CD4-positive, alpha-beta T cell (primary cell): ENCODE measurements at regions not wholly inside any gene's neighbourhood (a gene's known extent, or its start where the extent isn't known, plus 50 kb on each side); places are given as distances from the start of the nearest gene placed in this dataset.

ENCODE experiments used
- ATAC-seq: fragments of 200-7000 bp; cut with Tn5 transposase; one replicate; pipeline ENCODE4 v1.10.0; 2022; ENCODE audit warnings: mild to moderate bottlenecking; ENCODE audit not compliant: poor library complexity
- CTCF ChIA-PET: fragments of 350-600 bp; sonication (Branson Sonifier 250); formaldehyde crosslinking; loops from one replicate; lab custom pipeline; 2021; ENCODE audit warnings: antibody characterized with exemption, inconsistent platforms; lab: Charles Lee
- POLR2A ChIA-PET: fragments of 350-600 bp; sonication (Branson Sonifier 250); formaldehyde crosslinking; loops from one replicate; lab custom pipeline; 2021; ENCODE audit warnings: antibody characterized with exemption, inconsistent platforms; lab: Charles Lee
- DNase-seq, 14 experiments: peaks; one replicate each; pipeline ENCODE4 v3.0.0-alpha.2; 2013 to 2020; ENCODE audit warnings: mixed read lengths in 2 of 14
- H3K27ac ChIP-seq, 2 donors: one replicate each; pipeline versions ENCODE4 v1.5.1 to v1.7.0; 2013; ENCODE audit warnings: low read length in 2 of 2, low read depth in 1 of 2, mild to moderate bottlenecking in 1 of 2
- H3K27me3 ChIP-seq, 2 experiments: 1 replicate in 1 of 2; 2 replicates in 1 of 2; pipeline versions ENCODE4 v1.6.1 to v1.7.0; 2013; ENCODE audit warnings: low read length in 2 of 2, control low read depth in 1 of 2, mild to moderate bottlenecking in 1 of 2, moderate library complexity in 1 of 2; ENCODE audit not compliant: insufficient read depth in 2 of 2, control insufficient read depth in 1 of 2
- H3K36me3 ChIP-seq: one replicate; pipeline ENCODE4 v1.6.1; 2013; ENCODE audit warnings: low read length, control low read depth; ENCODE audit not compliant: insufficient read depth
- H3K4me1 ChIP-seq: one replicate; pipeline ENCODE4 v1.6.1; 2013; ENCODE audit warnings: low read length, control low read depth; ENCODE audit not compliant: insufficient read depth
- H3K4me3 ChIP-seq: one replicate; pipeline ENCODE4 v1.5.1; 2013; ENCODE audit warnings: mild to moderate bottlenecking, low read length, moderate library complexity
- H3K9me3 ChIP-seq, 2 experiments: 1 replicate in 1 of 2; 2 replicates in 1 of 2; pipeline versions ENCODE4 v1.6.1 to v1.7.0; 2013; ENCODE audit warnings: low read length in 2 of 2, mild to moderate bottlenecking in 2 of 2, control low read depth in 1 of 2, moderate library complexity in 1 of 2; ENCODE audit not compliant: control insufficient read depth in 1 of 2, insufficient read depth in 1 of 2
- H3K27ac Mint-ChIP-seq: one replicate; pipeline ENCODE4 v1.8.0; 2020; ENCODE audit warnings: mixed read lengths
- H3K27me3 Mint-ChIP-seq: one replicate; pipeline ENCODE4 v1.8.0; 2021; ENCODE audit warnings: mixed read lengths
- H3K36me3 Mint-ChIP-seq: one replicate; pipeline ENCODE4 v1.8.0; 2021; ENCODE audit warnings: low read depth, mixed read lengths
- H3K4me1 Mint-ChIP-seq: one replicate; pipeline ENCODE4 v1.8.0; 2021; ENCODE audit warnings: low read depth, mixed read lengths
- H3K4me3 Mint-ChIP-seq: one replicate; pipeline ENCODE4 v1.8.0; 2020; ENCODE audit warnings: mild to moderate bottlenecking, mixed read lengths
- H3K9me3 Mint-ChIP-seq: one replicate; pipeline ENCODE4 v1.8.0; 2020; ENCODE audit warnings: mixed read lengths
- intact Hi-C, 2 experiments: fragments of 100-400 bp; cut with DNase I in 1 of 2; cut with micrococcal nuclease in 1 of 2; formaldehyde crosslinking; loops; one replicate each; pipeline versions ENCODE4 v1.15.1 to v1.9.0; 2023 to 2025; cut with DNase I, micrococcal nuclease
- TF ChIP-seq, protein P1 (sequence below): fragments of 200-600 bp; IDR thresholded peaks from one replicate; pipeline ENCODE4 v1.8.0; 2022; ENCODE audit warnings: antibody characterized with exemption, mild to moderate bottlenecking

DNA sequence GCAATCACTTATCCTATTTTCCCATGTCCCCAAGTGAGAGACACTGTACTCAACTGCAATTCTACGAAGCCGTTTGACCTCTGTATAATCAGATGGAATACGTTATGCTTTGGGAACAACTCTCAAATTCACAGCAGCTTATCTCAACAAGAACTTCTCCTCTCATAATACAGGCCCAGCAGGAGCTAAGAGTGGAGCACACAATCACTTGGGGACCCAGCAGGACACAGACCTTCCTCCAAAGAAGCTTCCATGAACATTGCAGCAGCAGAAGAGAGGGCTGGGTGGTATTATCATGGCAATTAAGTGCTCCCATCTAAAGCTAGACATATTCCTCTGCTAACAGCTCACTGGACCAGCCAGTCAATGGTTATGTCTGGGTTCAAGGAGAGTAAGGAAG, 428.3 kb upstream of the MIR17HG start:
- ChIA-PET POLR2A (no interaction called here), CTCF (no interaction called here)
- H3K36me3 ChIP-seq, result no peaks in the 10 kb centered on the region
- no peaks in the 10 kb centered on the region for H3K27me3 ChIP-seq
- no peaks in the 10 kb centered on the region for H3K4me1 ChIP-seq
- no peaks in the 10 kb centered on the region for H3K36me3 Mint-ChIP-seq
- no peaks in the 10 kb centered on the region for H3K27me3 Mint-ChIP-seq
- H3K27ac ChIP-seq, result no peak overlapping the region
- TF ChIP-seq, protein P1, sequence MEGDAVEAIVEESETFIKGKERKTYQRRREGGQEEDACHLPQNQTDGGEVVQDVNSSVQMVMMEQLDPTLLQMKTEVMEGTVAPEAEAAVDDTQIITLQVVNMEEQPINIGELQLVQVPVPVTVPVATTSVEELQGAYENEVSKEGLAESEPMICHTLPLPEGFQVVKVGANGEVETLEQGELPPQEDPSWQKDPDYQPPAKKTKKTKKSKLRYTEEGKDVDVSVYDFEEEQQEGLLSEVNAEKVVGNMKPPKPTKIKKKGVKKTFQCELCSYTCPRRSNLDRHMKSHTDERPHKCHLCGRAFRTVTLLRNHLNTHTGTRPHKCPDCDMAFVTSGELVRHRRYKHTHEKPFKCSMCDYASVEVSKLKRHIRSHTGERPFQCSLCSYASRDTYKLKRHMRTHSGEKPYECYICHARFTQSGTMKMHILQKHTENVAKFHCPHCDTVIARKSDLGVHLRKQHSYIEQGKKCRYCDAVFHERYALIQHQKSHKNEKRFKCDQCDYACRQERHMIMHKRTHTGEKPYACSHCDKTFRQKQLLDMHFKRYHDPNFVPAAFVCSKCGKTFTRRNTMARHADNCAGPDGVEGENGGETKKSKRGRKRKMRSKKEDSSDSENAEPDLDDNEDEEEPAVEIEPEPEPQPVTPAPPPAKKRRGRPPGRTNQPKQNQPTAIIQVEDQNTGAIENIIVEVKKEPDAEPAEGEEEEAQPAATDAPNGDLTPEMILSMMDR, result no peak
- no peak overlapping the region for H3K4me3 Mint-ChIP-seq
- ATAC-seq (no peak), DNase-seq (no peak)
- H3K4me1 Mint-ChIP-seq, result no peaks in the 10 kb centered on the region
- no peak overlapping the region for H3K27ac Mint-ChIP-seq
- no peak overlapping the region for H3K4me3 ChIP-seq
- intact Hi-C loops, result no loop called here
- peaks cover 10% of the 10 kb centered on the region for H3K9me3 Mint-ChIP-seq
- no peaks in the 10 kb centered on the region for H3K9me3 ChIP-seq

DNA sequence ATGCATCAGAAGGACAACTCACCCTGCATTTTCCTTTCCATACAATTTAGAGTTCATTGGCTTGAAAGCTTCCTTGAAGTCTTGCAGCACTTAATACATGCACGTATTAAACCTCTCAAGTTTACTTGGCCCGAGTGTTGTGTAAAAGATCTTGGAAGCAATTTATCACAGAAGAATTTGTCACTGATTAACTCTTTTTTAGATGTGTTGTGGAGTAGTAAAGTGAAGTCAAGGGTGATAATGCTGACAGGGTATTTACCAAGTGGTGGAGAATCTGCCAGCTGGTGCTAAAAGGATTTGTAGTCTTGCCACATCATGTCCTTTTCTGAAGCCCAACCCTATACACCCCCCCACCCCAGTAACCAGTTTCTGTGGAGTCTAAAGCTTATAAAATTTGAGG, 421.0 kb upstream of the MIR17HG start:
- no peaks in the 10 kb centered on the region for H3K27me3 ChIP-seq
- Mint-ChIP-seq H3K36me3 (no peaks in the 10 kb centered on the region), H3K27ac (no peak overlapping the region), H3K4me1 (no peaks in the 10 kb centered on the region), H3K27me3 (no peaks in the 10 kb centered on the region), H3K9me3 (peaks cover 8% of the 10 kb centered on the region), H3K4me3 (no peak overlapping the region)
- no peak for DNase-seq
- ChIA-PET CTCF (no interaction called here), POLR2A (no interaction called here)
- no peak overlapping the region for H3K4me3 ChIP-seq
- peaks cover 0 to 8% of the 10 kb centered on the region in 2 experiments for H3K9me3 ChIP-seq
- no peaks in the 10 kb centered on the region for H3K36me3 ChIP-seq
- no peak overlapping the region for H3K27ac ChIP-seq
- ATAC-seq, result no peak
- TF ChIP-seq, protein P1, result no peak
- intact Hi-C loops, result no loop called here
- no peaks in the 10 kb centered on the region for H3K4me1 ChIP-seq

DNA sequence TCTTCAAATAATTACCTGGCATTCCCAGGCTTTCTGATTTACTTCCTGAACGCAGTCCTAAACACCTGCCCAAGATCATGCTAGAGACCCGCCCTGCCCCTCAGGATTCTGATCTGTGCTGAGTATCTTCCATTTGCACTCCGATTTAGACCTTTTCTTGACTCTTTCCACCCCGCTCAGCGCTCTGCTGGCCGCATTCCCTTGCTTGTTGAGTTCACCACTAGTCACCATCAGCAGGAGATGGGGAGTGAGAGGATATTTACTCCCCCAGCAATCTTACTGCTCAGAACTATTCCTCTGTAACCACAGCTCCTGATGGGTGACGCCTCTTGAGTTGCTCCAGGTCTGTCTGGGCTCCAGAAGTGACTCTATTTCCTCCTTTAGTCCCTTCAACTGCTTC, 419.4 kb upstream of the MIR17HG start:
- Histone ChIP-seq H3K9me3 (peaks cover 0 to 13% of the 10 kb centered on the region in 2 experiments), H3K4me1 (no peaks in the 10 kb centered on the region), H3K27ac (no peak overlapping the region), H3K4me3 (no peak overlapping the region), H3K27me3 (no peaks in the 10 kb centered on the region), H3K36me3 (no peaks in the 10 kb centered on the region)
- POLR2A ChIA-PET, result no interaction called here
- Mint-ChIP-seq H3K4me1 (no peaks in the 10 kb centered on the region), H3K27me3 (no peaks in the 10 kb centered on the region), H3K27ac (no peak overlapping the region), H3K9me3 (peaks cover 8% of the 10 kb centered on the region), H3K4me3 (no peak overlapping the region), H3K36me3 (no peaks in the 10 kb centered on the region)
- DNase-seq (no peak), ATAC-seq (no peak)
- TF ChIP-seq, protein P1, result no peak
- intact Hi-C loops, result no loop called here
- CTCF ChIA-PET, result no interaction called here
